ENCODE measurements at regions not wholly inside any gene's neighbourhood (a gene's known extent, or its start where the extent isn't known, plus 50 kb on each side); places are given as distances from the start of the nearest gene placed in this dataset.

GRCh38 chr2:134134313-134134706 lies 119.6 kb upstream of the MGAT5 start:
- DNase-seq (ENCODE audit: low read depth), result no peak
- H3K4me3 ChIP-seq (ENCODE audit: low read depth, low read length), result no peak overlapping the region
- TF ChIP-seq CTCF (IDR thresholded peaks at IDR 0.05; ENCODE audit: low read depth, low read length, missing control alignments), result no peak

GRCh38 chr2:134134827-134135226 lies 119.0 kb upstream of the MGAT5 start:
- no peak for TF ChIP-seq CTCF (IDR thresholded peaks at IDR 0.05; ENCODE audit: low read depth, low read length, missing control alignments)
- H3K4me3 ChIP-seq (ENCODE audit: low read depth, low read length), result no peak overlapping the region
- DNase-seq (ENCODE audit: low read depth), result no peak

GRCh38 chr2:134135793-134136192 lies 118.1 kb upstream of the MGAT5 start:
- DNase-seq (ENCODE audit: low read depth), result no peak
- H3K4me3 ChIP-seq (ENCODE audit: low read depth, low read length), result no peak overlapping the region

GRCh38 chr2:134136731-134137130 lies 117.1 kb upstream of the MGAT5 start:
- no peak for DNase-seq (ENCODE audit: low read depth)
- no peak for TF ChIP-seq CTCF (IDR thresholded peaks at IDR 0.05; ENCODE audit: low read depth, low read length, missing control alignments)
- no peak overlapping the region for H3K4me3 ChIP-seq (ENCODE audit: low read depth, low read length)

More at GRCh38 chr2:134135793-134136192, 118.1 kb upstream of the MGAT5 start:
- TF ChIP-seq CTCF (IDR thresholded peaks at IDR 0.05; ENCODE audit: low read depth, low read length, missing control alignments), result no peak

- no peak overlapping the region for H3K4me3 ChIP-seq (ENCODE audit: low read depth, low read length)
- DNase-seq (ENCODE audit: low read depth), result no peak
- no peak for TF ChIP-seq CTCF (IDR thresholded peaks at IDR 0.05; ENCODE audit: low read depth, low read length, missing control alignments)
These were observed 116.7 kb upstream of the MGAT5 start for GRCh38 chr2:134137182-134137611.

GRCh38 chr2:134138115-134138514 lies 115.8 kb upstream of the MGAT5 start:
- TF ChIP-seq CTCF (IDR thresholded peaks at IDR 0.05; ENCODE audit: low read depth, low read length, missing control alignments), result no peak
- no peak for DNase-seq (ENCODE audit: low read depth)
- no peak overlapping the region for H3K4me3 ChIP-seq (ENCODE audit: low read depth, low read length)

GRCh38 chr2:134139611-134140010 lies 114.3 kb upstream of the MGAT5 start:
- no peak for TF ChIP-seq CTCF (IDR thresholded peaks at IDR 0.05; ENCODE audit: low read depth, low read length, missing control alignments)
- no peak for DNase-seq (ENCODE audit: low read depth)
- H3K4me3 ChIP-seq (ENCODE audit: low read depth, low read length), result no peak overlapping the region

All from GM12864 (cell line).